HCT116 (cell line): ENCODE measurements at regions not wholly inside any gene's neighbourhood (a gene's known extent, or its start where the extent isn't known, plus 50 kb on each side); places are given as distances from the start of the nearest gene placed in this dataset.

Experiments
- ATAC-seq: fragments of 200-7000 bp; cut with Tn5 transposase; 2 replicates; pipeline ENCODE4 v1.9.1; 2020; ENCODE audit warnings: mild to moderate bottlenecking, moderate library complexity
- BruUV-seq: library from RNA; stranded (reverse); fragments of 400-500 nt; replicated peaks from 2 replicates; lab custom pipeline; 2021; lab: Mats Ljungman, UMichigan
- CTCF ChIA-PET: fragments of 300-600 bp; sonication (Branson Sonifier 250); formaldehyde crosslinking; loops from one replicate; lab custom pipeline; 2021; ENCODE audit warnings: antibody characterized with exemption; lab: Charles Lee
- POLR2A ChIA-PET: fragments of 300-600, 350-600 bp; sonication (Branson Sonifier 250); formaldehyde crosslinking; loops from one replicate; lab custom pipeline; 2021; ENCODE audit warnings: antibody characterized with exemption; lab: Charles Lee
- RAD21 ChIA-PET, 2 experiments: fragments of 300-600 bp; sonication (Branson Sonifier 250); formaldehyde crosslinking; loops; one replicate each; lab custom pipeline; 2023; ENCODE audit warnings: low total read pairs in 2 of 2; ENCODE audit not compliant: uncharacterized antibody in 2 of 2, unreplicated experiment in 2 of 2, low non-redundant PET in 1 of 2; lab: Charles Lee
- DNase-seq: peaks from one replicate; pipeline ENCODE4 v3.0.0-alpha.2; 2010; ENCODE audit warnings: low read depth, low spot score
- H2AFZ ChIP-seq: fragments of 200-600 bp; shearing (Covaris generic), sonication (generic); 2 replicates; pipeline ENCODE4 v1.6.1; 2017; ENCODE audit warnings: low read depth, mixed run types, mixed read lengths, antibody characterized with exemption, low read length; ENCODE audit not compliant: poor library complexity, severe bottlenecking
- H3K27ac ChIP-seq: 2 replicates; pipeline ENCODE4 v1.5.1; 2012; ENCODE audit warnings: low read depth, low read length
- H3K27me3 ChIP-seq: fragments of 200-600 bp; sonication (generic); 2 replicates; pipeline ENCODE4 v1.6.1; 2016; ENCODE audit warnings: mixed run types, low read length, mixed read lengths; ENCODE audit not compliant: insufficient read depth
- H3K36me3 ChIP-seq, 2 experiments: fragments of 200-500 bp in 1 of 2; fragments of 200-600 bp in 1 of 2; sonication (Bioruptor generic) in 1 of 2; sonication (generic) in 1 of 2; 2 replicates each; pipeline versions ENCODE4 v1.5.1 to v1.6.1; 2014 to 2016; ENCODE audit warnings: low read length in 2 of 2, inconsistent platforms in 1 of 2, mixed read lengths in 1 of 2, mixed run types in 1 of 2; ENCODE audit not compliant: insufficient read depth in 2 of 2, control insufficient read depth in 1 of 2
- H3K4me1 ChIP-seq, 2 experiments: fragments of 200-600 bp in 1 of 2; sonication (generic) in 1 of 2; 2 replicates each; pipeline versions ENCODE4 v1.5.1 to v1.6.1; 2012 to 2017; ENCODE audit warnings: low read length in 2 of 2, inconsistent platforms in 1 of 2, mild to moderate bottlenecking in 1 of 2, mixed read lengths in 1 of 2, mixed run types in 1 of 2, moderate library complexity in 1 of 2; ENCODE audit not compliant: insufficient read depth in 2 of 2, control insufficient read depth in 1 of 2
- H3K4me2 ChIP-seq: fragments of 200-600 bp; sonication (generic); 2 replicates; pipeline ENCODE4 v1.6.1; 2017; ENCODE audit warnings: mixed run types, low read length, mixed read lengths
- H3K4me3 ChIP-seq, 2 experiments: fragments of 200-600 bp in 1 of 2; sonication (generic) in 1 of 2; replicated peaks in 1 of 2; 2 replicates each; pipeline ENCODE4 v1.5.1; 2011 to 2016; ENCODE audit warnings: low read length in 2 of 2, control low read depth in 1 of 2, low read depth in 1 of 2, mild to moderate bottlenecking in 1 of 2, mixed read lengths in 1 of 2, mixed run types in 1 of 2
- H3K79me2 ChIP-seq: fragments of 200-600 bp; sonication (generic); 2 replicates; pipeline ENCODE4 v1.6.1; 2017; ENCODE audit warnings: mild to moderate bottlenecking, mixed run types, low read length, moderate library complexity, mixed read lengths; ENCODE audit not compliant: insufficient read depth
- H3K9ac ChIP-seq: fragments of 200-600 bp; sonication (generic); 2 replicates; pipeline ENCODE4 v1.6.1; 2016; ENCODE audit warnings: low read length, mixed read lengths
- H3K9me2 ChIP-seq: fragments of 200-600 bp; sonication (generic), shearing (Covaris generic); 2 replicates; pipeline ENCODE4 v1.6.1; 2017; ENCODE audit warnings: mixed run types, mild to moderate bottlenecking, moderate library complexity; ENCODE audit not compliant: insufficient read depth
- H3K9me3 ChIP-seq, 2 experiments: fragments of 200-500 bp in 1 of 2; fragments of 200-600 bp in 1 of 2; sonication (Bioruptor generic) in 1 of 2; sonication (generic) in 1 of 2; 2 replicates each; pipeline ENCODE4 v1.6.1; 2014 to 2017; ENCODE audit warnings: low read length in 2 of 2, mixed read lengths in 2 of 2, inconsistent platforms in 1 of 2, low read depth in 1 of 2, mild to moderate bottlenecking in 1 of 2, mixed run types in 1 of 2, moderate library complexity in 1 of 2; ENCODE audit not compliant: control insufficient read depth in 1 of 2, insufficient read depth in 1 of 2
- H4K20me1 ChIP-seq: fragments of 200-600 bp; sonication (generic), shearing (Covaris generic); 2 replicates; pipeline ENCODE4 v1.6.1; 2017; ENCODE audit warnings: mixed run types, mild to moderate bottlenecking, moderate library complexity; ENCODE audit not compliant: insufficient read depth
- CBX3 ChIP-seq: IDR thresholded peaks from 2 replicates; pipeline ENCODE4 v1.6.1; 2012; ENCODE audit warnings: low read depth
- CEBPB ChIP-seq: IDR thresholded peaks from 2 replicates; pipeline ENCODE4 v1.6.1; 2012; ENCODE audit warnings: low read depth
- ELF1 ChIP-seq: IDR thresholded peaks from 2 replicates; pipeline ENCODE4 v1.6.1; 2012; ENCODE audit warnings: low read depth, borderline replicate concordance
- EZH2phosphoT487 ChIP-seq: fragments of 200-600 bp; IDR thresholded peaks from 2 replicates; pipeline ENCODE4 v1.6.1; 2018; ENCODE audit warnings: antibody characterized with exemption, borderline replicate concordance
- FOSL1 ChIP-seq: IDR thresholded peaks from 2 replicates; pipeline ENCODE4 v1.6.1; 2012; ENCODE audit warnings: low read depth
- JUND ChIP-seq: IDR thresholded peaks from 2 replicates; pipeline ENCODE4 v1.6.1; 2012
- POLR2A ChIP-seq: IDR thresholded peaks from 2 replicates; pipeline ENCODE4 v1.7.0; 2011; ENCODE audit warnings: borderline replicate concordance; ENCODE audit not compliant: insufficient read depth, insufficient read length; ENCODE audit errors: extremely low read depth
- POLR2AphosphoS5 ChIP-seq: IDR thresholded peaks from 2 replicates; pipeline ENCODE4 v1.6.1; 2011; ENCODE audit warnings: mild to moderate bottlenecking, low read depth, low read length, moderate library complexity
- RAD21 ChIP-seq: IDR thresholded peaks from 2 replicates; pipeline ENCODE4 v1.6.1; 2012; ENCODE audit warnings: low read depth, mild to moderate bottlenecking
- SIN3A ChIP-seq: IDR thresholded peaks from 2 replicates; pipeline ENCODE4 v1.6.1; 2012; ENCODE audit warnings: low read depth
- SP1 ChIP-seq: IDR thresholded peaks from 2 replicates; pipeline ENCODE4 v1.6.1; 2012; ENCODE audit warnings: low read depth
- SRF ChIP-seq: IDR thresholded peaks from 2 replicates; pipeline ENCODE4 v1.6.1; 2012; ENCODE audit warnings: low read depth
- TCF7L2 ChIP-seq: IDR thresholded peaks from 2 replicates; pipeline ENCODE4 v1.7.0; 2011; ENCODE audit warnings: borderline replicate concordance, inconsistent platforms; ENCODE audit not compliant: insufficient read depth, insufficient read length; ENCODE audit errors: extremely low read depth
- YY1 ChIP-seq: IDR thresholded peaks from 2 replicates; pipeline ENCODE4 v1.6.1; 2011; ENCODE audit warnings: low read length, low read depth, moderate library complexity, mild to moderate bottlenecking; ENCODE audit not compliant: insufficient replicate concordance; ENCODE audit errors: extremely low read depth
- ZNF274 ChIP-seq: fragments of 200-500 bp; sonication (Bioruptor generic); IDR thresholded peaks from 2 replicates; pipeline ENCODE4 v1.6.1; 2014; ENCODE audit warnings: mild to moderate bottlenecking, low read depth, low read length, inconsistent platforms
- intact Hi-C: fragments of 100-400 bp; cut with micrococcal nuclease; formaldehyde crosslinking; loops from 2 replicates; pipeline ENCODE4 v1.10.0; 2022
- TF ChIP-seq, protein P1 (sequence below): IDR thresholded peaks from 2 replicates; pipeline ENCODE4 v1.6.1; 2011; ENCODE audit warnings: mild to moderate bottlenecking, low read length, moderate library complexity; ENCODE audit not compliant: insufficient replicate concordance; ENCODE audit errors: extremely low read depth
- TF ChIP-seq, protein P2 (sequence below): IDR thresholded peaks from 2 replicates; pipeline ENCODE4 v1.6.1; 2012
- TF ChIP-seq, protein P3 (sequence below): IDR thresholded peaks from 2 replicates; pipeline ENCODE4 v1.6.1; 2012
- TF ChIP-seq, protein P4 (sequence below), 3 experiments: fragments of 200-600 bp in 1 of 3; sonication (generic) in 1 of 3; IDR thresholded peaks in 2 of 3; conservative IDR thresholded peaks in 1 of 3; 2 replicates each; pipeline ENCODE4 v1.5.1; 2012 to 2017; ENCODE audit warnings: low read depth in 2 of 3, low read length in 2 of 3, antibody characterized with exemption in 1 of 3, borderline replicate concordance in 1 of 3, control low read depth in 1 of 3, mild to moderate bottlenecking in 1 of 3, mixed read lengths in 1 of 3, mixed run types in 1 of 3, moderate library complexity in 1 of 3; ENCODE audit not compliant: insufficient read depth in 1 of 3

DNA sequence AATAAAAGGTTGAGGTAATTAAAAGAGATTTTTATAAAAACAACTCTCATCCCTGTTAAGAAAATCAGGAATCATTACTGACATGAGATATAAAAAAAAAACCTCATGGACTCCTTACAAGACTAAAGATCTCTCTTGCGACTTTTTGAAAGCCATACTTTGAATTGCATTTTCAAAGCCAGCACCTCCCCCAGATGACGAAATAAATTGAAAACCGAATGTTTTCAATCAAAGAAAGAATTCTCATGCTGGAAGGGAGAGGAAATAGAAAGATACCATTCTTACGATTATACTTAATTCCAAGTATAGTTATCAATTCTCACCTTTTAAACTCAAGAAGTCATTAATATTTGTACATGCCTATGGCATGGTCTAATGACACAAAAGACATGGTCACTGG, 452.3 kb downstream of the GJA1 start:
- BruUV-seq: no TSS peak
- Histone ChIP-seq H3K4me1 (0 out of 4 replicates have a peak, but pooled peaks cover 0 to under 1% of the 10 kb centered on the region in 2 experiments), H3K27ac (no peak overlapping the region), H3K4me2 (no peak overlapping the region), H3K79me2 (no peaks in the 10 kb centered on the region), H3K9ac (no peak overlapping the region), H3K9me2 (no peaks in the 10 kb centered on the region), H3K27me3 (no peaks in the 10 kb centered on the region), H3K4me3 (no peak overlapping the region), H3K36me3 (no peaks in the 10 kb centered on the region), H4K20me1 (no peaks in the 10 kb centered on the region), H3K9me3 (no peaks in the 10 kb centered on the region), H2AFZ (no peak overlapping the region)
- TF ChIP-seq POLR2AphosphoS5 (no peak), SP1 (no peak), TCF7L2 (no peak), SIN3A (no peak), ELF1 (no peak), SRF (no peak), CBX3 (no peak), RAD21 (no peak), JUND (no peak), CEBPB (no peak), FOSL1 (no peak), ZNF274 (no peak), EZH2phosphoT487 (no peak), POLR2A (no peak), YY1 (no peak)
- TF ChIP-seq, protein P1, sequence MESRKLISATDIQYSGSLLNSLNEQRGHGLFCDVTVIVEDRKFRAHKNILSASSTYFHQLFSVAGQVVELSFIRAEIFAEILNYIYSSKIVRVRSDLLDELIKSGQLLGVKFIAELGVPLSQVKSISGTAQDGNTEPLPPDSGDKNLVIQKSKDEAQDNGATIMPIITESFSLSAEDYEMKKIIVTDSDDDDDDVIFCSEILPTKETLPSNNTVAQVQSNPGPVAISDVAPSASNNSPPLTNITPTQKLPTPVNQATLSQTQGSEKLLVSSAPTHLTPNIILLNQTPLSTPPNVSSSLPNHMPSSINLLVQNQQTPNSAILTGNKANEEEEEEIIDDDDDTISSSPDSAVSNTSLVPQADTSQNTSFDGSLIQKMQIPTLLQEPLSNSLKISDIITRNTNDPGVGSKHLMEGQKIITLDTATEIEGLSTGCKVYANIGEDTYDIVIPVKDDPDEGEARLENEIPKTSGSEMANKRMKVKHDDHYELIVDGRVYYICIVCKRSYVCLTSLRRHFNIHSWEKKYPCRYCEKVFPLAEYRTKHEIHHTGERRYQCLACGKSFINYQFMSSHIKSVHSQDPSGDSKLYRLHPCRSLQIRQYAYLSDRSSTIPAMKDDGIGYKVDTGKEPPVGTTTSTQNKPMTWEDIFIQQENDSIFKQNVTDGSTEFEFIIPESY: no peak
- TF ChIP-seq, protein P2, sequence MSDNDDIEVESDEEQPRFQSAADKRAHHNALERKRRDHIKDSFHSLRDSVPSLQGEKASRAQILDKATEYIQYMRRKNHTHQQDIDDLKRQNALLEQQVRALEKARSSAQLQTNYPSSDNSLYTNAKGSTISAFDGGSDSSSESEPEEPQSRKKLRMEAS: no peak
- TF ChIP-seq, protein P3, sequence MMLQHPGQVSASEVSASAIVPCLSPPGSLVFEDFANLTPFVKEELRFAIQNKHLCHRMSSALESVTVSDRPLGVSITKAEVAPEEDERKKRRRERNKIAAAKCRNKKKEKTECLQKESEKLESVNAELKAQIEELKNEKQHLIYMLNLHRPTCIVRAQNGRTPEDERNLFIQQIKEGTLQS: no peak
- TF ChIP-seq, protein P4, sequence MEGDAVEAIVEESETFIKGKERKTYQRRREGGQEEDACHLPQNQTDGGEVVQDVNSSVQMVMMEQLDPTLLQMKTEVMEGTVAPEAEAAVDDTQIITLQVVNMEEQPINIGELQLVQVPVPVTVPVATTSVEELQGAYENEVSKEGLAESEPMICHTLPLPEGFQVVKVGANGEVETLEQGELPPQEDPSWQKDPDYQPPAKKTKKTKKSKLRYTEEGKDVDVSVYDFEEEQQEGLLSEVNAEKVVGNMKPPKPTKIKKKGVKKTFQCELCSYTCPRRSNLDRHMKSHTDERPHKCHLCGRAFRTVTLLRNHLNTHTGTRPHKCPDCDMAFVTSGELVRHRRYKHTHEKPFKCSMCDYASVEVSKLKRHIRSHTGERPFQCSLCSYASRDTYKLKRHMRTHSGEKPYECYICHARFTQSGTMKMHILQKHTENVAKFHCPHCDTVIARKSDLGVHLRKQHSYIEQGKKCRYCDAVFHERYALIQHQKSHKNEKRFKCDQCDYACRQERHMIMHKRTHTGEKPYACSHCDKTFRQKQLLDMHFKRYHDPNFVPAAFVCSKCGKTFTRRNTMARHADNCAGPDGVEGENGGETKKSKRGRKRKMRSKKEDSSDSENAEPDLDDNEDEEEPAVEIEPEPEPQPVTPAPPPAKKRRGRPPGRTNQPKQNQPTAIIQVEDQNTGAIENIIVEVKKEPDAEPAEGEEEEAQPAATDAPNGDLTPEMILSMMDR (IDR thresholded peaks at IDR 0.05 in 2 of 3, conservative IDR thresholded peaks at IDR 0.05 in 1 of 3; ENCODE audit: borderline replicate concordance in 1 of 3, insufficient read depth in 1 of 3, low read depth in 2 of 3, low read length in 2 of 3): no peak
- ChIA-PET RAD21 (no interaction called here), POLR2A (no interaction called here), CTCF (no interaction called here)
- DNase-seq (no peak), ATAC-seq (no peak)
- intact Hi-C loops: no loop called here
